Hepatocyte (in vitro differentiated cells): ENCODE measurements at regions not wholly inside any gene's neighbourhood (a gene's known extent, or its start where the extent isn't known, plus 50 kb on each side); places are given as distances from the start of the nearest gene placed in this dataset.

Experiments used
- EZH2 ChIP-seq: fragments of 200-600 bp; sonication (generic); IDR thresholded peaks from 2 replicates; pipeline ENCODE4 v1.6.1; 2016; ENCODE audit warnings: antibody characterized with exemption, mild to moderate bottlenecking, borderline replicate concordance
- TF ChIP-seq, protein P1 (sequence below): fragments of 200-600 bp; sonication (generic); IDR thresholded peaks from 2 replicates; pipeline ENCODE4 v1.5.1; 2016; ENCODE audit warnings: antibody characterized with exemption, mild to moderate bottlenecking; ENCODE audit not compliant: poor library complexity

DNA sequence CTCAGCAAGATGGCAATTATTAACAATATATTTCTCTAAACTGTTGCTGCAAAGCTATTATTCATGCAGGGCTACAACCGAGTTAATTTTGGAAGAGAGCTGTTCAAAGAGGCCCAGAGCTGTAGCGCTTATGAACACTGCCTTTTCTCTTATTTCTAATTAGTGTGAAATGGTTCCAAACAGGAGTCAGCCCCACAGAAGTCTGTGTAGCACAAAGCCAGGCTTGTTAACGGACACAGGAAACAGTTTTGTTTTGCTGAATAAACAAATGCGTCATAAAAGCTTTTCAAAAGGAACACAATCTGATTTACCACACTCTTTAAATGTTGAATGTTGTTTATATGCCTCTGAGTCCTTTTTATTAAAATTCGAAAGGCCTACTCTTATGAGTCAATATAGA is 396.5 kb downstream of the ANXA1 start:
- TF ChIP-seq, protein P1, sequence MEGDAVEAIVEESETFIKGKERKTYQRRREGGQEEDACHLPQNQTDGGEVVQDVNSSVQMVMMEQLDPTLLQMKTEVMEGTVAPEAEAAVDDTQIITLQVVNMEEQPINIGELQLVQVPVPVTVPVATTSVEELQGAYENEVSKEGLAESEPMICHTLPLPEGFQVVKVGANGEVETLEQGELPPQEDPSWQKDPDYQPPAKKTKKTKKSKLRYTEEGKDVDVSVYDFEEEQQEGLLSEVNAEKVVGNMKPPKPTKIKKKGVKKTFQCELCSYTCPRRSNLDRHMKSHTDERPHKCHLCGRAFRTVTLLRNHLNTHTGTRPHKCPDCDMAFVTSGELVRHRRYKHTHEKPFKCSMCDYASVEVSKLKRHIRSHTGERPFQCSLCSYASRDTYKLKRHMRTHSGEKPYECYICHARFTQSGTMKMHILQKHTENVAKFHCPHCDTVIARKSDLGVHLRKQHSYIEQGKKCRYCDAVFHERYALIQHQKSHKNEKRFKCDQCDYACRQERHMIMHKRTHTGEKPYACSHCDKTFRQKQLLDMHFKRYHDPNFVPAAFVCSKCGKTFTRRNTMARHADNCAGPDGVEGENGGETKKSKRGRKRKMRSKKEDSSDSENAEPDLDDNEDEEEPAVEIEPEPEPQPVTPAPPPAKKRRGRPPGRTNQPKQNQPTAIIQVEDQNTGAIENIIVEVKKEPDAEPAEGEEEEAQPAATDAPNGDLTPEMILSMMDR, result no peak
- no peak for TF ChIP-seq EZH2
